GOT3 (cell line): ENCODE measurements at regions not wholly inside any gene's neighbourhood (a gene's known extent, or its start where the extent isn't known, plus 50 kb on each side); places are given as distances from the start of the nearest gene placed in this dataset.

Experiments used
- DNase-seq: peaks from one replicate; lab custom pipeline; 2025; ENCODE audit warnings: mixed read lengths; lab: John Stamatoyannopoulos, UW

DNA sequence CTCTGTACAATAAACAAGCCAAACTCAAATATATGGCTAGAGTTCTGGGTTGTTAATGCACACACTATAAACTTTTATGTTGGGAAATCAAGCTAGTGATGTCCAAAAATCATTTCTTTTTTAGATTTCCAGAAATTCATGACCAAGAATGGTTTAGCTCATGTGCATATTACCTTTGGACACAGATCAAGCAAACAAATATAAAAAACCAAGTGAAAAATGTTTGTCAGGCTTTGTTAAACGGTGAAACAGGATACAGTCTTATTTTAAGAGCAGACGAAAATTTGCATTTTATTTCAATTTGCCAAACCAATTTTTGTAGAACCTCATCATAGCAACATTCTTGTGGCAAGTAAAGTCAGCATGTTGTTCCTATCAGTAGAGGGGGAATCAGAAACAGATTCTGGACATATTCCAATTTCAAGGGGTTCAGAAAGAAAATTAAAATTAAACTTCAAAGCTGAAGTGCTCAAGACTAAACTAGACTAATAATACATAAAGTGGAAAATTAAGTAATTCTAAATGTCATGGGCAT is 413.6 kb downstream of the TRIML1 start:
- no peak for DNase-seq

GRCh38 chr4:188554413-188554812 is 415.2 kb downstream of the TRIML1 start:
- DNase-seq: no peak

DNA sequence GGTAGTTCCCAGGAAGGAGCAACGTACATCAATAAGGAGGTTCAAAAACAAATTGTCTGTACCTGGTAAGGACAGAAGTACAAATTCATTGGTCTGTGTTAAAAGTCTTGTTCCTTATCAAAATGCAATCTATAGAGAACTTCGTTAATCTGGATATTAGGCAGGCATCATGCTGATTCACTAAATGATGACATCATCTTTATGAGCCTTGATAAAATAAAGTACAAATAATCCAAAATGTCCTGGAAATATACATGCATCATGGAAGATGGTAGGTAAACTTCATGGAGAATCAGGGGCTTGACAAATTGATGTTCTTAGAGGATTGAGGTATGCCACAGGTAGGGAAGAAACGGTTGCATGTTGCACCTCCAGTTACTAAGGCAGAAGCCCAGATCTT is 433.9 kb downstream of the TRIML1 start:
- DNase-seq: no peak

- no peak for DNase-seq
Observed at GRCh38 chr4:188578657-188579056, 439.4 kb downstream of the TRIML1 start.

DNA sequence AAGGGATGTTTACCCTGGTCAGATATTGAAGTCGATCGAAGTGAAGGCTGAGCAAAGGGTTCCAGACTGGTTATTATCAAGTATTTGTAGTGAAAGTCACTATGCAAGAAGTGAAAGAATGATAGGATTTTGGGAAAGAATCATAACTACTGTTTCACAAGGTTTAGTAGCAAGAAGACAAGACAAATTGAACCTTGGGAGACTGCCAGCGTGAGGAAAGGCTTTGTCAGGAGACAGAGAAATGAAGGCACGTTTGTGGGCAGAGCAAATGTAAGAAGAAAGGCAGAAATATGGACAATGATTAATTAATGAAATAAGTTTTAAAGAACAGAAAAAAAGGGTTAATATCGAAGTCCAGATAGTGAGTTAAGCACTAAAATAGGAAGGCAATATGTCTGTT is 456.8 kb downstream of the TRIML1 start:
- no peak for DNase-seq

- DNase-seq: no peak
Observed at GRCh38 chr4:188603646-188604045, 464.4 kb downstream of the TRIML1 start.

DNA sequence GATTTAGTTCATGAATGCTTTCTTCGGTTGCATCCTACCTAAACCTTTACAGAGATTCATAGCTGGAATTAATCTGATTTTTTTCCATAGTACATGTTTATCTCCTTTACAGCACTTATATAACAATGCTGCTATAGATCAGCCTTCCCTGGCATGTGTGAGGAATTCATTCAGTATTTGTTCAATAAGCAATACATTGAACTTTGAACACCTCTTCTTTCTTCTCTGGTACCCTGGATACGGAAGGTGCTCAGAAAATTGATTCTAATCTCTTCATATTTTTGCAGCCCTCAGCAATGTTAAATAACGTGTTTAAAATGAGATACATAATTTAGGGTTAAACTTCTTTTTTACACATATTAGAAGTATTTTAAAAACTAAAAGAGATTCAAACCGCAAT is 467.4 kb downstream of the TRIML1 start:
- no peak for DNase-seq

GRCh38 chr4:188611143-188611542 is 471.9 kb downstream of the TRIML1 start:
- no peak for DNase-seq

DNA sequence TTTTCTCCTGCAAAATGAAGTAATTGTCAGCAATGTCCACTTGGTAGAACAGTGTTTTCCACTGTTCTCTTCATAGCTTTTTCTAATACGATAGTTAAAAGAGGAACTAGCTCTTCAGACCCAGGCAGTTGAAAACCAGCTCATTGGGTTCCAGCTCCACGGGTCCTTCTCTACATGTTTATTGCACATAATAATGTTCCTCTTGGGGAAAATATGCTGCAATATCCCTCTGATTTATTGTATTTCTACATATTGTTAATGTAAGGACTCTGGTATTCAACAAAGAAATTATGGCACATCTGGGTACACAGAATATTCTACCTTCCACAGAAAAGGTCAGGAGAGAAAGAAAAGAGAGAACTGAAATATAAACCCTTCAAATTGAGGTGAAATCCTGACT is 473.4 kb downstream of the TRIML1 start:
- DNase-seq: no peak

DNA sequence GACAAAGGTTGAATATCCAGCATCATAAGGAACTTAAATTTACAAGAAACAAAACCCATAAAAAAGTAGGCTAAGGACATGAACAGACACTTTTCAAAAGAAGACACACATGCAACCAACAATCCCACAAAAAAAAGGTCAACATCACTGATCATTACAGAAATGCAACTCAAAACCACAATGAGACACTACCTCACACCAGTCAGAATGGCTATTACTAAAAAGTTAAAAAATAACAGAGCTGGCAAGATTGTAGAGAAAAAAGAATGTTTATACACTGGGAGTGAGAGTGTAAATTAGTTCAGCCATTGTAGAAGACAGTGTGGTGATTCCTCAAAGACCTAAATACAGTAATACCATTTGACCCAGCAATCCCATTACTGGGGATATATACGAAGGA is 474.7 kb downstream of the TRIML1 start:
- no peak for DNase-seq

GRCh38 chr4:188619456-188620149 is 480.4 kb downstream of the TRIML1 start:
- DNase-seq: no peak

GRCh38 chr4:188620608-188621007 is 481.4 kb downstream of the TRIML1 start:
- no peak for DNase-seq

- DNase-seq: no peak
Observed at GRCh38 chr4:188623314-188623854, 484.1 kb downstream of the TRIML1 start.

DNA sequence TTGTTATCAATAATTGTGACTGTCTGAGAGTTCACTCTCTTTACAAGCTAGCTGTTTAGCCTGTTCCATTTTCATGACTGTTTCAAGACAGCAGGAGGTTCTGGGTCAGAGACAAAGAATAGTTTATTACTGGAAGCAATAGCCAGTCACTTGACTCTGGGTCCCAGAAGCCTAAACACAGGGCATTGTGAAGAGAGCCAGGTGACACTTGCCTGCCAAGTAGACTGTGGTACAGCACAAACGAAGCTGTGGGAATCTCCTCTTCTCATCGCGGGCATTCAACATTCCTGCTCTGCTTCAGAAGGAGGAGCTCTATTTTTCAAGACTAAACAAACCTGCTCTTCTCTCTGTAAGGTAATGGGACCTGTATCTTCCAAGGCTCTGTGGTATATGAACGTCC is 485.1 kb downstream of the TRIML1 start:
- DNase-seq: no peak

DNA sequence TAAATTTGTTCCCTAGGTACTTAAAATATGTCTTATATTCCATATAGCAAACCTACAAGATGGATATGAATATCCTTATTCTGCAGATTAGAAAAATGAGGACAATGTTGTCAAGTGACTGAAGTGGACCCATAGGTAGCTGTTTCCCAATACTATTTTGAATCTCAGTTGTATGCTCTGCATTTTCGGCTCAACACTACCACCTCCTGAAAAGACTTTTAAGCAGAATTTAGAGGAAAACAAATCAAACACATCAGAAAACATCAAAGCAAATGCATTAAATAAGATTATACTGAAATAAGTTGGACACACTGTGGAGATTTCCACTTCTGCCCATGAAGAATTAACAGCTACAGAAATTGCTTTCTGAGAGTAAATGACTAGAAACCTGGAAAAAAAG is 488.7 kb downstream of the TRIML1 start:
- no peak for DNase-seq

GRCh38 chr4:188639479-188640100 is 500.3 kb downstream of the TRIML1 start:
- no peak for DNase-seq

DNA sequence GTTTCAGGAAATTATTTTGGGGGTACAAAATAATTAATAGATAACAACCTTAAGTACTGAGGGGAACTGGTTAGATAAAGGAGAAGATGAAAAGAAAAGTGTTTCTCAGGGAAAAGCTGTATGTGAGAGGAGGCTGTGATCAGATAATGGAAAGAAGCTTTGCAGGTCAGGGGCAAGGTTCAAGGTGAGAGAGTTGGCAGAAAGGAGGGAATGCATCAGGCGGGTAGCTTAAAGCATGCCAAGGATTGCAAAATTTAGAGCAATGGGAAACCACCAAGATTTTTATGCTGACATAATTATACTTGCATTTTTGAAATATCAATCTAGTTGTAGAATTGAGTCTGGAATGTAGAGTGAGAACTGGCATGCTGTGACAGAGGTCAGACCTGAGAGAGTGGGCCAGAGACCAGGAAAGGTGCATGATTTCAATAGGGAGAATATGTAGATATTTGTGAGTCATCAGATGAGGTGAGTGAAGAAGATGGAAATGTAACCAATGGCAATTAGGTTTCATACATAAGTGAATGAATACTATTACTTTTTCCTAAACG is 508.7 kb downstream of the TRIML1 start:
- DNase-seq: no peak

GRCh38 chr4:188649635-188650034 is 510.4 kb downstream of the TRIML1 start:
- DNase-seq: no peak

DNA sequence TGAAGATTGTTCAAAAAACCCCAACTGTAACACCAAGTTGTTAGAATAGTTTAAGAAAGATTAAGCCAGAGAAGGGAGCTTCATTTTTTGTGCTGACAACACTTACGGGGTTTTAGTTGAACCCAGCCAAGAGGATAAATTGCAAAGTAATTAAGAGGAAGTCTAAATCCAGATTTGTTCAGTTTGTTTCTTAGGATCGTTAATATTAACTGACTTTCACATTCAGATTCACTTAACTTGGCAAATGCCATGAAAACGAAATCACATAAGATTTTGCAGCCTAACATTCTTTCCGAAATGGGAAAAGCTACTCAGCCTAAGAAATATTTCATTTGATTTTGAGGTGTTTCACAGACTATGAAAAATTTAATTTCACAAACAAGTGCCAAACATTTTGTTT is 511.3 kb downstream of the TRIML1 start:
- no peak for DNase-seq

DNA sequence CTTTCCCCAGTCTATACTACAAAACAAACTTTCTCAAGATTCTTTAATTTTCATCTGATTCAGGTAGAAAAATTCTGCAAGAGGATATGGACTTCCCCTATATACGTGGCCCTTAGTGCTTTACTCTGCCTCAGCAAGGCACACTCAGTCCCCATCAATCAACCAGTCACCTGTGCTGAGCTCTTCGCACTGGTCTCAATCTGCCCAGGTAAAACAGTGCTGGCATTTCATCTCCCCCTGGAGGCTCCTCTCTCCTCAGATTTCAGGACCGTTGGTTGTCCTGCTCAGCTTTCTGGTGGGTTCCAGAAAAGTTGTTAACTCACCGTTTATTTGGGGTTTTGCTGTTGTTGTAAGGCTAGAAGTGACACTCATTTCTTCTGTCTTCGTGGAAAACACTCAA is 518.1 kb downstream of the TRIML1 start:
- DNase-seq: no peak

GRCh38 chr4:188658958-188659522 is 519.8 kb downstream of the TRIML1 start:
- DNase-seq: no peak

- no peak for DNase-seq
Observed at GRCh38 chr4:188660796-188661195, 521.6 kb downstream of the TRIML1 start.

DNA sequence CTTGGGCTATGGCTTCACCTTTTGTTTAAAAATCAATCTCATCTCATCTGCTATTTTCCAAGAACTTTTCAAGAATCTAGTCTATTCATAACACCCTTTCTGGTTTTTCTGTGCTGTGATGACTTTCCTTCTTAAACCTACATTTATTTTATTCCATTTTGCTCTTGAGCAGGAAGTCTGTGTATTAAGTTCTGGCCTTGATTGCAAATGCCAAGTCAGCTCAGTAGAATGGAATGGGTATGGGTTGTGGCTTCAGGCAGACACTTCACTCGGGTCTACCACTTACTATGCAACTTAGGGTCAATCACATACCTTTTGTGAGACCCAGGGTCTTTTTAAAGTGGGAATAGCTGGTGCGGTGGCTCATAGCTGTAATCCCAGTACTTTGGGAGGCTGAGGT is 522.3 kb downstream of the TRIML1 start:
- DNase-seq: no peak
